HG03469 (cell line): ENCODE measurements at regions not wholly inside any gene's neighbourhood (a gene's known extent, or its start where the extent isn't known, plus 50 kb on each side); places are given as distances from the start of the nearest gene placed in this dataset.
"Not testable (repeated sequence)": the region's sequence is repeated elsewhere in the genome, so short reads cannot be mapped to it uniquely, and the experiment has no call there.

ENCODE experiments used
- ATAC-seq: cut with Tn5 transposase; IDR thresholded peaks from one replicate; pipeline ENCODE4 v1.9.1; 2021; ENCODE audit warnings: mild to moderate bottlenecking, moderate library complexity, moderate number of reproducible peaks; ENCODE audit not compliant: unreplicated experiment

DNA sequence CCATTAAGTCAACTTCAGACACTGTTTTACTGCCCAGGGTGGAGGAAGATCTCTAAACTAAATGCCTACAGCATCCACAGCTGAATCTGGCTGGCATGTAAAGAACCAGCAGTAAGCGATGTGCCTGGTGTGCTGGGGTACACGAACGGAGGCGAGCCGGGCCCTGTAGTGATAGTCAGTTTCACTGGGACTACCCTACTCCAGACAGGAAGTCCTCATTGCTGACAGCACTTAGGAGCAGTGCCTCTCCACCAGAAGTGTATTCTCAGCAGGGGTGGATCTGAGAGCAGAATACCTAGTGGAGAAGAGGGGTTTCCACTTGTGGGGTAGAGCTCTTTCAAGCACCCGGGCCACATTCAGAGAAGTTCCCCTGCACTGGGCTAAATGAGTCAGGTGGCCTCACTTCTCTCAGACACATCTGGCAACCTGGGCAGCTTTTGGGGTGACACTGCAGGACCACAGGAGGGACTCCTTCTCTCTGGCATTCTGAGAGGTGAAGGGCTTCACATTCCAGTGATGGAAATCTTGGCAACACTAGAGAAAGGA lies 290.3 kb upstream of the PLGLB1 start:
- not testable (repeated sequence) for ATAC-seq

DNA sequence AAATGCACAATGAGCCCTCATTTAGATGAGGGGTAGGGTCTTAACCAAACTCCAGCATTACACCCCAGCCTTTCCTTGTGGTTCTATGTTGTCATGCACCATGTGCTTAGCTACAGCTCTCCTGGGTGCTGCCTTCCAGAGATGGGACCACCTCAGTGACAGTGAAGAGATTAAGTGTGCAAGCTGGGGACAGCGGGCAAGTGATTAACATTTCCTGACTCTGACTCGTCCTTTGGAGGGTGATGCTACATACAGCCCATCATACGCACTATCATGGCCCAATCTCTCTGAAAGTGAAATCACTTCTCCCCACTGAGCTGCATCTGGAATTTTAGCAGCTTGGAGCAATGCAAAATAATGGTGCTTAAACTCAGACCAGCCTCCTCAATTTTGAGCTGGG lies 293.0 kb upstream of the PLGLB1 start:
- ATAC-seq, result not testable (repeated sequence)

DNA sequence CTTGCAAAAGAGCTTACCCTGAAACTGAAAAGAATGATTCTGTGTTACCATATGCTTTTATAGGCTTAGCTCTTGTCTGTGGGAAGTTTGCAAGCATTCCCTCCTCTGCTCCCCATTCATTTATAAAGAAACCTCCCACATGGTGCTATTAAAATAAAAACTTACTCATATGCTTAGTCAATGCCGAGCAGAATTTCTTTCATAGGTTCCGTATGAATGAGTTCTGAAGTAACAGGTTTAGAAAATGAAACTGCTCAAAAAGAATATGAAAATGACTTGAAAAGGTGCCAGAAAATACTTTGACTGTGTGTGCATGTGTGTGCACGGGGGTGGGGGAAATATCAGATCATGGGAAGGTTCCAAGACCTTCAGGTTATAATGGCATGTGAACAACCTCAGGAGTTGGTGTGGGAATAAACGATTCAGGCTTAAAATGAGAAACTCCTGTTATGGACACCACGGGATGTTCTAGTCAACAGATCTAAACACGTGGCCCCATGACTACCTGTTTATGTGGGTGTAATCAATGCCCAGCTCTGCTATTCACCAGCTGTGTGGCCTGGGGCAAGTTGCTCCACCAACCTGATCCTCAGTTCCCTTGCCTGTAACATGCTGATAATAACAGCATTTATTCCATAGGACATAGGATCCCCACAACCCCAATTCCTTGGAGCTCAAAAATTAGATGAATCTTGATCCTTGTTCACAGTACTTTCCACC lies 293.7 kb upstream of the PLGLB1 start:
- ATAC-seq, result not testable (repeated sequence)

DNA sequence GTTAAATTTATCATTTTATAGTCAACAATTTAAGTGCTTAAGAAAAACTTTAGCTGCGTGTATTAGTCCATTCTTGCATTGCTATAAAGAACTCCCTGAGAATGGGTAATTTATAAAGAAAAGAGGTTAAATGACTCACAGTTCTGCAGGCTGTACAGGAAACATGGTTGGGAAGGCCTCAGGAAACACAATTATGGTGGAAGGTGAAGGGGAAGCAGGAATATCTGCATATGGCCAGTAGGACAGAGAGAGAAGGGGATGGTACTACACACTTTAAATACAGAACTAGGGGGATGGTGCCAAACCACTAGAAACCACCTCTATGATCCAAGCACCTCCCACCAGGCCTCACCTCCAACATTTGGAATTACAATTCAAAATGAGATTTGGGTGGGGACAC lies 295.5 kb upstream of the PLGLB1 start:
- ATAC-seq, result not testable (repeated sequence)

DNA sequence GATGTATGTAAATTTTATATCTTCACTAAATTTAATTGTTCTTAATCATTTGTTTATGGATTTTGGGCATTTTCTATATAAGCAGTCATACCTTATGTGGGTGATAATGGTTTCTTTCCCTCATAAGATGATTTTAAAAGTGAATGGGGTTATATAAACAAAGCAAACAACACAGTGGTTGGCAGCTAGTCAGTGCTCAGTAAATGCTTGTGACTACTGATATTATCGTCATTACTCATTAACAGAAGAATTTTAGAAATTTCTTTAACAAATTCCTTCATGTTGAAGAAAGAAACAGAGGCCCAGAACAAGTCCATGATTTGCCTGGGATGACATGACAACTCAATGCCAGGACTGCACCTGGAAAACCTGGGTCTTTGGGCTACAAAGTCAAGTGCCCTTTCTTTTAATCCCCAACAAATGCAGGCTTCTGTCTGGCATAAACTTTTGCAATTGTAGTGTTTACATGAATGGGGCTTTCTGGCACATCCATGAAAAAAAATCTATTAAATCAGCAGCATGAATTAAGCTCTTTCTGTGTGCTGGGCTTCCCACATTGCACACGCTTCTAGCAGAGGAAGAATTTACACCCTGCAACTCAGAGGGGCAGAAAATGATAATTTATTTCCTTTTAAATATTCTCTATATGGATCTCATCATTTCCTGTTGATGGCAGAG lies 297.3 kb upstream of the PLGLB1 start:
- ATAC-seq, result not testable (repeated sequence)

DNA sequence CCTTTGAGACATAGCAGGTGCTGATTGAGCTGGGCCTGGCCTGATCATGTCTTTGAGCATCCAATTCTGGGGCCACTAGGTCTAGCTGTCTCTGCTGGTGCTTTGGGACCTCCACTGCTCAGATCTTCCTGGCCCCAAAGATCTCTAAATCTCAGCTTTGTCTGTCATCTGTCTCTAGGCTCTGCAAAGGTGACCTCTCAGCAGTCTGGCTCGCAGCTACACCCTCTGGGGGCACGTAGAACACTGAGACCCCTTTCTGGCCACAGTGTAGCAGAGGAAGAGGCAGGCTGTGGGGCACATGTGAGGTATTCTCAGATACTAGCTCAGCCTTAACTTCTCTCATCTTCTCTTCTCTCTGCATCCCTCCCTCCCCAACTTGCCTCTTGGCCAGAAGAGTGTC lies 298.1 kb upstream of the PLGLB1 start:
- not testable (repeated sequence) for ATAC-seq

DNA sequence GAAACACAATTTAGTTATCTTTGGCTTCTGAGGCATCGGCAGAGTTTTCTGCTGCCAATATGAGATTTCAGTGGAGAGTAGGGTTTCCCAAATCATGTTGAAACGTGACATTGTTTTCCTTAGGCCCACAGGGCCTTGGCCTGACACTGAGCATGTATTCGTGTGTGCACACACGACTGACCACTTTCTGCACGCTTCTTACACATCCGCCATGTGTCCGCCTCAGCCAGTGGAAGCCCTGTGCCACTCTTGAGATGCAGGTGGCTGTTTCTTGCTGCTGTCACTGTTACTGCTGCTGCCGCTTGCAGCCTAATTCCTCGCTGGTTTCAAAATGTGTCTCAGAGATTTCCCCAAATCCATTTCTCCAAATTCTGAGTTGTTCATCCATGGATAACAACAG lies 299.6 kb upstream of the PLGLB1 start:
- ATAC-seq, result not testable (repeated sequence)

DNA sequence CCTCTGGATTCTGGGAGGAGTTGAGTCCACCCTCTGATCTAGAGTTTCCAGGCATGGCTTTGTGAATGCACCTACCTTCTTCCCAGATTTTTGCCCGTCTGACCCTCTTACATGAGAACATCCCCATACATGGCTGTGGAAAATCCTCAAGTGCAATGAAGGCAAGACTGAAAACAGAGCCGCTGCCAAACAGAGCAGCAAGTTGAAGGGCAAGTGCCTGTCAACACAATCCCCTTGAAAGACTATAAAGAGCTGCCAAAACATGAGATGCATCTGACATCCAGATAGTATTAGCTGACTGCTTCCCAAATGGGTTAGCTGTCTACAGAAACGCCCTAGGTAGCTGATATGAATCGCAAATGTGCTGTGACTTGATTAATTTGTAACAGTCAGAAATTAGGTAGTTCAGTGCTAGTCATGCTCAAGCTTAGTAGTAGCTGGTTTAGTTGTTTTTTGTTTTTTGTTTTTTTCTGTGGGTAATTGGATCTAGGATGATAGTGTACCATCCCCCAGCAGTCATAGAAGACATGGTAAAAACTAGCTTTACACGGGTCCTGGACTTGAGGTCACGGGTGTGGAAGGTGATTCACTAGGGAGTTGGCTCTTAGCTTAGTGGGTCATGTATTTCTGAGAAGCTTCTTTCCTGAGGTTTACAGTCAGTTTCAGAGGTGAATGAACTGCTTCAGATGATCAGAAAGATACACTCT lies 302.8 kb upstream of the PLGLB1 start:
- ATAC-seq, result not testable (repeated sequence)

DNA sequence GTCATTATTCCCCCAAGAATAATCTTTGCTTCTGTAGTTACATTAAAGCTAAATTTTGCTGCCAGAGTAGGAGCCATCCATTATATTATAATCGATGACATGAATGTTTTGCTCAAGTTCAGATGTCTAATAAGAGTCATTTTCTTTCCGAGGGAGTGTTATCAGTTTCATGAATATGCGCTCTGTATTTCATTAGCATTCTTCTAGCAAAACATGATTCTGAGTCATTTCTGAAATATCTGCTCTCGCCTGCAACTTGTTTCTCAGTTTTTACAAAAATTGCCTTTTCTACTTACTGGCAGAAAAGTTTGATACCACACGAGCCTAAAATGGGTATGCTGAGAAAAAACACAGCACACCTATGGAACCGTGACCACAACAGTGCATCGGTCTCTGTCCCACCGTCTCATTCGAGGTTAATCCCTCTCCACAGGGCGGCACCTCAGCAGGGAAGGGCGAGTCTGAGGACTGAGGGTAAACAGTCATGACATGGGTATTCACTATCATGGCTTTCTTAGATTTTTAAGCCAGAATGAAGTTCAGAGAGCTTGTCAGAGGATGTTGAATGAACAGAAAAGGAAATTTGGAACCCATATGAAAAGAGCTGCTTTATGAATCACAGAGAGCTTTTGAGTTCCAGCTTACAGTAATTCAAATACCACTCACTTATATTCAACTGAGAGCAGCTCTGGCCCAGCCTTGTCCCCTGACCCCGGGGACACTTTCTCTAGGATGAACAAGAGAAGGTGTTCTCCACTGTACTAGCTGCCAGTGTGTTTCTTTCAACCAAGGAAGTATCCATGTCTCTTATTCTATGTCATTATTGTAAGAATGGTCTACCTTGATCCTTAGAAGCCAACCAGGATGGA lies 303.6 kb upstream of the PLGLB1 start:
- ATAC-seq, result not testable (repeated sequence)

DNA sequence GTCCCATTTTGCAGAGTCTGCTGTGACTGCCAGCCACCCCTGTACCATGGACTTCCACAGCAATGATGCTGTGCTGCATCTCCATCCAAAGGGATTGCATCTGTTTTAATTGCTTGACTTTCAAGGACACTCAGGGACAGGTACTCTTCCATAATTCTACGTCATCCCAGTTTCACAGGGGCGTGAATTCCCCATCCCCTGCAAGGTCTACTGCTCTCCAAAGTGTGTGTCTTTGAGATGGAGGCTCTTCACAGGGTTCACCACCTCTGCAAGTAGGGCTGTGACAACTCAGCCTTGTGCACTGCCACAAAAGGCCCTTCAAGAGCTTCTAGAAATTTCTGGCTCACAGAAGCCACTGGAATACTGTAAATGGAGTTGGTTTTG lies 304.3 kb upstream of the PLGLB1 start:
- not testable (repeated sequence) for ATAC-seq

DNA sequence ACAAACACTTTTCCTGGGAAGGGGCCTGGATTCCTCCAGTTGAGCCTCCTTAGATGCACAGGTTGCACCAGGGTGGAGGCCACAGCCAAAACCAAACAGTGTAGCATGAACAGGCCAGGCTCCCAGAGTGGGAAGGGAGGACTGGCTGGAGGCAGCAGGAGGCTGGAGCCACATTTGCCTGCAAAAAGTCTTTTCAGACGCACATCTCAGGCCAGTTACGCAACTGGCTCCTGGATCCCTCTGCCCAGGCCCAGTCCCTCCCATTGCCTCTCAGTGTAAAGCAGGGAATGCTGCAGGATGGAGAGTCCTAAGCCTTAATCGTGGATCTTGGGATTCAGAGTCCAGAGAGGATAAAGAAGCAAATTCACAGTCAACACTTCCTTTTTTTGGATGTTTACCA lies 305.1 kb upstream of the PLGLB1 start:
- not testable (repeated sequence) for ATAC-seq

DNA sequence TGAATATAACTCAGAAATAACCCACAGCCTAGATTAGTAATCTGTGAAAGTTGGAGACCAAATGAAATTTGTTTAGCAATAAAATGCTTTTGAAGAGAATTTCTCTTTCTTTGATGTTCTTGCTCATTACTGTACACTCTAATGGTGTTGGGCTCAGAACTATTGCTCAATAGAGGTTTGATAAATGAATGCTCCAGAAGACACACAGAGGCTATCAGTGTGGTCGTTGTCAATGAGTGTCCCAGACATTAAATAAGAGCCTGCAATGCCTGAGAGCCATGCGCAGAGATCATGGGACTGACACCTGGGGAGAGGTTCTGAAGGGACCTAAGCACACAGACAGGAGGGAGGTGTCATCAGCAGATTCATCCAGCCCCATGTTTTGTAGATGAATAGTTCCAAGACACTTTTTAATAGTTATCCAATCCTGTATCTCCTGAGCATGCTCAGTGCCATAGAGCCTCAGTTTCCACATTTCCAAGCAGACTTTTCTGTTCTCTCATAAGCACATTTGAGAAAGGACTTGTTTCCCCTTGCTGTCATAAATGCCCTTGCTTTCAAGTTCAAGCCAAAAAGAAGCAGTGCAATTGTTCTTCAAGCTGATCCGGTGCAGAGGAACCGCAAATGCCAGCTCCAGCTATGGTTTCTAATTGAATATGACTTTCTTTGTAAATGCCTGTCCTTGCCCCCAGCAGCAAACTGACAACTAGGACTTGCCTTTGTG lies 306.2 kb upstream of the PLGLB1 start:
- ATAC-seq, result not testable (repeated sequence)

DNA sequence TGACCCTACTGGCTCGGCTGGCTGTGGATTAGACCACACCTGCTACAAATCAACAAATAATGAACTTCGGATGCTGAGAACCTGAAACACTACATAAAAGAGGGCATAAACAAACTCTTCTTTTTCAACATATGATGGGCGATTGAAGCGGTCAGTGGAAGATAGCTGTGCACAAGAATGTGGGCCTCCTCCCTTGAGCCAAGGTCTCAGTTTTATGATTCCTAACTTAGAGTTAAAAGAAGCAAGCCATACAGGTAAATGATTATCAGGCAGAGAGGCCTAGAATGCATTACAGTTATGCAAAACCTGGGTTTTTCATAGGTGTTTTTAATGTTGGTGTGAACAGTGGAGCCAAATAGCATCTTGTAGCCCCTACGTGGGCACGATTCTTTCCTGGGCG lies 307.9 kb upstream of the PLGLB1 start:
- ATAC-seq, result not testable (repeated sequence)

DNA sequence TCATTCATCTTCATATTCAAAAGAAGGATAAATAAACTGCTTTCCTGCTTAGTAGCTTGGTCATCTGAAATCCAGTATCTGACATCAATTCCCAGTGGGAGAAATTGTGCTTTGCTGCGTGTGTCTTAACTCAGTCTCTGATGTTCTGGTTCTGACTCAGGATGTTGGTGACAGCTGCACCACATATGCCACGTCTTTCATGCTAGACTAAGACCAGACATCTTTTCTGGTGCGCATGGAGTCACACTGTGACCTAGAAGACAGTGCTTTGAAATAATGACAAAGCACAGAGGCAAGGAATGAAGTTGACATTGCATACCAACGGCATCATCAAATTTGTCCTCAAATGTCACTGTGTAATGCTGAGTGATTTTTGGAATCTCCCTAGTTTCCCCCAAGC lies 308.8 kb upstream of the PLGLB1 start:
- ATAC-seq, result not testable (repeated sequence)

DNA sequence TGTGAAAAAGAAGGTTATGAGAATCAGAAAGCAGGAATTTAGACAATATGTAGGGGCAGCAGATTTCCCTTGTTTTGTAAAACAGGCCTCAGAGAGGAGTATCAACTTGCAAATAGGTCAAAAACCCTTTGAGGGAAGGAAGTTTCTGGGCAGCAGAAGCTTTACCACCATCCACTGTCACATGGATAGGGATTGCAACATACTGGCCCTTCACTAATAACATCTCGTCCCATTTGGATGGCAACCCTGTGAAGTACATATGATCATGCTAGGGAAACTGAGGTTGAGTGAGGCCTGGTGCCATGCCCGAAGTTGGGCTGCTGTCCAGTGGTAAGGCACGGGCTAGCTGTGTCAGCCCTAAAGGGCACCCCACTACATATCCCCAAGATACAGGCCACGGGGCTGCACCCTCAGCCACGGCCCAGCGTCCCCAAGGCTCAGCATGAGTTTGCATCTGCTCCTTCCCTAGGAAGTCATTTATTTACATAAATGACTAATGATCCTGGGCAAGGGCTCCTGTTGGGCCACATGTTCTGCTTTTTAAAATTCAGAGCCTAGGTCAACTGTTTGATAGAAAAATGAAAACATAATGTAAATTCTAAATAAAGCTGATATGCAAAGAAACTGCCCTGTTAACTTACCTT lies 310.4 kb upstream of the PLGLB1 start:
- ATAC-seq, result not testable (repeated sequence)

DNA sequence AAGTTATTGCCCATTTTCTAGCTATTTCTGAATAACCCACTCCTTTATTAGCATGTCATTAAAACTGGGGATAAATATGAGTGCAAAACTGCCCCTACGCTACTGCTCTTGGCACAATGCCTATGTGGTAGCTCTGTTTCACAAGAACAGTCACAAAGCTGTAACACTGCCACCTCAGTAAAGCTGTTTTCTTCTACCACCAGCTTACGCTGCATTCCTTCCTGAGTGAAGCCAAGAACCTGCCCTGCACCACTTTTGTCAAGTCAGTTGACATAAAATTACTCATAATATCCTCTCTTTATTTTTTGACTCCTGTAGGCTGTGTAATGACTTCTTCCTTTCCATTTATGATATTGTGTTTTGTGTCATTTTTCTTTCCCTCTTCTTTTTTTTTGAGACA lies 313.2 kb upstream of the PLGLB1 start:
- ATAC-seq, result not testable (repeated sequence)

DNA sequence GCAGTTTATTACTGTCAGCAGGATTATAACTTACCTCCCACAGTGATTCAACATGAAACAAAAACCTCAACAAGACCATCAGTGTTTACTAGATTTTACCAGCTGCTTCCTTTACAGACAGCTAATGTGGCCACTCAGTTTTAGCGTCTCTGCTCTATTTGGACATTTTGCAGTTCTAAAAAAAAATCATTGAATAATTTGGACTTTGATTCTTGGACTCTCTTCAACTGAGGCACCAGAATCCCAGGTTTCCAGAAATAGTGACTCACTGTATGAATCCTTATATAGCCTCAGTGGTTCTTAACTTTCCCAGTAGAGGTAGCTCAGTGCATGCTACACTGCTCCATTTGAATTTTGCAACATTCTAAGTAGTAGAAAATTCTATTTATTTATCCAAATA lies 317.4 kb upstream of the PLGLB1 start:
- not testable (repeated sequence) for ATAC-seq

DNA sequence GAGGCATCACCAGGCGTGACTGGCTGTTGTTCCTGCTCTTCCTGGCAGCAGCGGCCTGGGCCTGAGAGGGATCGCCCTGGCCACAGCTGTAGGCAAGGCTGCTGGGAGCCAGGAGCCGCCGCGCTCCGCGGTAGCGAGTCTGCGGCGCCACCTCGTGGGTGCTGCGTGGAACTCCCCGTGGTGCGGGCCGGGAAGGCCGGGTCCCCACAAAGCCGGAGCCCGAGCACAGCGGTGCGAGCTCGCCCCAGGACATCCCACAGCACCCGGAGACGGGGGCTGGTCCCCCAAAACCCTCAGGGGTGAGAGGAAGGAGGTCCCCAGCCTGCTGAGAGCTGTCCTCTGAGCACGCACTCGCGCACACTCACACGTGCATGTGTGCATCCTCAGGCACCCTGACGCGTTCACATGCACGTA lies 320.0 kb upstream of the PLGLB1 start:
- ATAC-seq, result not testable (repeated sequence)

DNA sequence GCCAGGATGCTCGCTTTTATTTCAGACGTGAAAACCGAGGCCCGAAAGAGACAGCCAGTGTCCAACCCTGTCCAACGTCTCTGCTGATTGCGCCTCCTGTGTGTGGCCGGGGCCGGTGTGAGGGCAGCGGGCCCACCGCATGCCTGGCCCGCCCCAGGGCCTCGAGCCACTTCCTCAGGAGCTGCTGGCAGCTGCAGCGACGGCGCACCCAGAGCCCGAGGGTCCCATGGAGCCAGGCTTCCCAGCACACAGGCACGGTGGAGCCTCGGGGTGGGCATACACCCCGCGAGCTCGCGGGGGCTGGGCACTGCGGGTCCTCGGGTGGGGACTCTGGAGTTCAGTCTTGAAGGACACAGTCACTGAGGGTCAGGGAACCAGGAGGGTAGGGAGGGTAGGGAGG lies 320.5 kb upstream of the PLGLB1 start:
- not testable (repeated sequence) for ATAC-seq
